ENCODE measurements at regions not wholly inside any gene's neighbourhood (a gene's known extent, or its start where the extent isn't known, plus 50 kb on each side); places are given as distances from the start of the nearest gene placed in this dataset.
A peak's percentile ranks its signal among the peaks of the same experiment; 100 is the strongest.

DNA sequence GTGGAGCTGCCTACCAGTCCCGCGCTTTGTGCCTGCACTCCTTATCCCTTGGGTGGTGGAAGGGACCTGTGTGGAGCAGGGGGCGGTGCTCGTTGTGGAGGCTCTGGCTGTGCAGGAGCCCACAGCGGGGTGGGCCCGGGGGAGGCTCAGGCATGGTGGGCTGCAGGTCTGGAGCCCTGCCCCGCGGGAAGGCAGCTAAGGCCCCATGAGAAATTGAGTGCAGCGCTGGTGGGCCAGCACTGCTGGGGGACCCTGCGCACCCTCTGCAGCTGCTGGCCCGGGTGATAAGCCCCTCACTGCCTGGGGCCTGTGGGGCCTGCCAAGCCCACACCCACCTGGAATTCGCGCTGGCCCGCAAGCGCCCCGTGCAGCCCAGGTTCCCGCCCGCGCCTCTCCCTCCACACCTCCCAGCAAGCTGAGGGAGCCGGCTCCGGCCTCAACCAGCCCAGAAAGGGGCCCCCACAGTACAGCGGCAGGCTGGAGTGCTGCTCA, 859.6 kb upstream of the KCND2 start:
- Mint-ChIP-seq H3K36me3 (ENCODE audit: insufficient read depth) (no peaks in the 10 kb centered on the region), H3K27me3 (no peaks in the 10 kb centered on the region), H3K4me1 (ENCODE audit: low read depth) (no peaks in the 10 kb centered on the region), H3K9me3 (ENCODE audit: low read depth) (peaks cover 8% of the 10 kb centered on the region), H3K4me3 (ENCODE audit: low read depth) (no peak overlapping the region), H3K27ac (no peak overlapping the region)
- no peak for DNase-seq (ENCODE audit: low spot score, unreplicated experiment)
- TF ChIP-seq, protein P1, sequence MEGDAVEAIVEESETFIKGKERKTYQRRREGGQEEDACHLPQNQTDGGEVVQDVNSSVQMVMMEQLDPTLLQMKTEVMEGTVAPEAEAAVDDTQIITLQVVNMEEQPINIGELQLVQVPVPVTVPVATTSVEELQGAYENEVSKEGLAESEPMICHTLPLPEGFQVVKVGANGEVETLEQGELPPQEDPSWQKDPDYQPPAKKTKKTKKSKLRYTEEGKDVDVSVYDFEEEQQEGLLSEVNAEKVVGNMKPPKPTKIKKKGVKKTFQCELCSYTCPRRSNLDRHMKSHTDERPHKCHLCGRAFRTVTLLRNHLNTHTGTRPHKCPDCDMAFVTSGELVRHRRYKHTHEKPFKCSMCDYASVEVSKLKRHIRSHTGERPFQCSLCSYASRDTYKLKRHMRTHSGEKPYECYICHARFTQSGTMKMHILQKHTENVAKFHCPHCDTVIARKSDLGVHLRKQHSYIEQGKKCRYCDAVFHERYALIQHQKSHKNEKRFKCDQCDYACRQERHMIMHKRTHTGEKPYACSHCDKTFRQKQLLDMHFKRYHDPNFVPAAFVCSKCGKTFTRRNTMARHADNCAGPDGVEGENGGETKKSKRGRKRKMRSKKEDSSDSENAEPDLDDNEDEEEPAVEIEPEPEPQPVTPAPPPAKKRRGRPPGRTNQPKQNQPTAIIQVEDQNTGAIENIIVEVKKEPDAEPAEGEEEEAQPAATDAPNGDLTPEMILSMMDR (IDR thresholded peaks at IDR 0.05; ENCODE audit: unreplicated experiment) = no peak

DNA sequence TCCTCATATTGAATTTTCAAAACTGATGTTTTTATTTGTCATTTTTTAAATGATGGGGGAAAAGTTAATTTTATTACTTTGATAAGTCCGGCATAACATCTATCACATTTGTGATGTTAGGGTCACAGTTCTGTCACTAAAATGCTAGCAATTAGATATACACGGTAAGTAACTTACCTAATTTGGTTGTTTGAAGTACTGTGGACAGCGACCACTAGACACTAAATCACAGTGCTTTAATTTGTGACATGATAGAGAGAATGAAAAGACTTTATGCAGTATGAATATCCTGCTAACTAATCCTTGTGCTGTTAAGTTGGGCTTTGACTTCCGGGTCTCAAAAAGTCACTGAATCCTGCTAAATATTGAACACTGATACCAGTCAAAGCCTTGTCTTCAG, 857.3 kb upstream of the KCND2 start:
- DNase-seq (ENCODE audit: low spot score, unreplicated experiment) = no peak
- H3K9me3 Mint-ChIP-seq (ENCODE audit: low read depth) = peaks cover 8% of the 10 kb centered on the region
- no peaks in the 10 kb centered on the region for H3K36me3 Mint-ChIP-seq (ENCODE audit: insufficient read depth)
- no peaks in the 10 kb centered on the region for H3K4me1 Mint-ChIP-seq (ENCODE audit: low read depth)
- TF ChIP-seq, protein P1 (IDR thresholded peaks at IDR 0.05; ENCODE audit: unreplicated experiment) = no peak
- H3K27ac Mint-ChIP-seq = no peak overlapping the region
- H3K27me3 Mint-ChIP-seq = no peaks in the 10 kb centered on the region
- H3K4me3 Mint-ChIP-seq (ENCODE audit: low read depth) = no peak overlapping the region

DNA sequence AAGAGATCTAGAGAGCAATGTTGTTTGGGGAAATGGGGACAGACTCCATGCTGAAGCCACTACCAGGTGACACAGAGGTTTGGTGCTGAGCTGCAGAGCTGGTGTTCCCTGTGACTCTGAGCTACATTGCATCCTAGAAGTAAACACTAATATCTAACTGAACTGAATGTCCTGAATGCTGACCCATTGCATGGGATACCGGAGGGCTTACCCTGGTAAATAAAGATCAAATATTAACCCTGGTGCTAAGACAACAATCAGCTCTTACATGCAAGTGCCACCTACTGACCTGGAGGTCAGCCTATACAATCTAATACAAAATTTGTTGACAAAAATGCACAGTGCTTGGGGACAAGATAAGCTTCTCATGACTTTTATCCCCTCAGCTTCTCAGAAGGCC, 851.3 kb upstream of the KCND2 start:
- peaks cover 9% of the 10 kb centered on the region for H3K4me1 Mint-ChIP-seq (ENCODE audit: low read depth)
- peak overlapping the region; percentile 41 for H3K27ac Mint-ChIP-seq
- no peaks in the 10 kb centered on the region for H3K36me3 Mint-ChIP-seq (ENCODE audit: insufficient read depth)
- H3K27me3 Mint-ChIP-seq = no peaks in the 10 kb centered on the region
- peaks cover 15% of the 10 kb centered on the region for H3K9me3 Mint-ChIP-seq (ENCODE audit: low read depth)
- TF ChIP-seq, protein P1 (IDR thresholded peaks at IDR 0.05; ENCODE audit: unreplicated experiment) = no peak
- DNase-seq (ENCODE audit: low spot score, unreplicated experiment) = no peak
- H3K4me3 Mint-ChIP-seq (ENCODE audit: low read depth) = no peak overlapping the region

DNA sequence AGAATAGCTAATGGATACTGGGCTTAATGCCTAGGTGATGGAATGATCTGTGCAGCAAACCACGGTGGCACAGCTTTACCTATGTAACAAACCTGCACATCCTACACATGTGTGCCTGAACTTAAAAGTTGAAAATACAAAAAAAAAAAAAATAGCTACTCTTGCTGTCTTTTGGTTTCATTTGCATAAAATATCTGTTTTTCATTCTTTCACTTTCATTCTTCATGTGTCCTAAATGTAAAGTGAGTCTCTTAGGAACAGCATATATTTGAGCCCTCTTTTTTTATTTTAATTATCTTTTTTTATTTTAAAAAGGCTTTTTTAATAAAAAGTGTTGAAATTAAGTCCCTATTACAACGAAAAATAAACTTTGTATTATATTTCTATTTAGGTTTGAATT, 836.1 kb upstream of the KCND2 start:
- Mint-ChIP-seq H3K36me3 (ENCODE audit: insufficient read depth) (no peaks in the 10 kb centered on the region), H3K4me1 (ENCODE audit: low read depth) (peaks cover 1% of the 10 kb centered on the region), H3K27ac (no peak overlapping the region), H3K4me3 (ENCODE audit: low read depth) (no peak overlapping the region), H3K9me3 (ENCODE audit: low read depth) (peaks cover 9% of the 10 kb centered on the region), H3K27me3 (no peaks in the 10 kb centered on the region)
- DNase-seq (ENCODE audit: low spot score, unreplicated experiment) = no peak
- TF ChIP-seq, protein P1 (IDR thresholded peaks at IDR 0.05; ENCODE audit: unreplicated experiment) = no peak

DNA sequence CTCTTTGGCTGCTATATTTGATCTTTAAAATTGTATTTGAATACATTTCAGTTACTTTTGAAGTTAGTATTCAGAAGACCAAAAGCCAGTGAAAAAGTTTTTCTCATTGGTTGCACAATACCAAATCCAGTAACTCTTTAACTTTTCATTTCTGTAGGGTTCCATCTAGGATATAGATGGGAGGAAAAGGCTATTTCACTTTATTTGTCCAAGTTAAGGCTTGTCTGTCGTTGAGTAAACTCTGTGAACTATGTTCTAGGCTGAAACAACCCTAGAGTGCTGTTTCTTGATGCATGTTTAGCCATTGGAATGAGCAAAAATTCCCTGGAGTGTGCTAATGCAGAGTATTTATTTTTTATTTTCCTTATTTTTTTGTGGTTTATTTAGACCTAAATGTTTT, 834.7 kb upstream of the KCND2 start:
- no peak for DNase-seq (ENCODE audit: low spot score, unreplicated experiment)
- H3K4me3 Mint-ChIP-seq (ENCODE audit: low read depth) = no peak overlapping the region
- H3K4me1 Mint-ChIP-seq (ENCODE audit: low read depth) = no peaks in the 10 kb centered on the region
- no peak overlapping the region for H3K27ac Mint-ChIP-seq
- H3K27me3 Mint-ChIP-seq = no peaks in the 10 kb centered on the region
- H3K9me3 Mint-ChIP-seq (ENCODE audit: low read depth) = peaks cover 9% of the 10 kb centered on the region
- TF ChIP-seq, protein P1 (IDR thresholded peaks at IDR 0.05; ENCODE audit: unreplicated experiment) = no peak
- no peaks in the 10 kb centered on the region for H3K36me3 Mint-ChIP-seq (ENCODE audit: insufficient read depth)
